ENCODE measurements at regions not wholly inside any gene's neighbourhood (a gene's known extent, or its start where the extent isn't known, plus 50 kb on each side); places are given as distances from the start of the nearest gene placed in this dataset.

DNA sequence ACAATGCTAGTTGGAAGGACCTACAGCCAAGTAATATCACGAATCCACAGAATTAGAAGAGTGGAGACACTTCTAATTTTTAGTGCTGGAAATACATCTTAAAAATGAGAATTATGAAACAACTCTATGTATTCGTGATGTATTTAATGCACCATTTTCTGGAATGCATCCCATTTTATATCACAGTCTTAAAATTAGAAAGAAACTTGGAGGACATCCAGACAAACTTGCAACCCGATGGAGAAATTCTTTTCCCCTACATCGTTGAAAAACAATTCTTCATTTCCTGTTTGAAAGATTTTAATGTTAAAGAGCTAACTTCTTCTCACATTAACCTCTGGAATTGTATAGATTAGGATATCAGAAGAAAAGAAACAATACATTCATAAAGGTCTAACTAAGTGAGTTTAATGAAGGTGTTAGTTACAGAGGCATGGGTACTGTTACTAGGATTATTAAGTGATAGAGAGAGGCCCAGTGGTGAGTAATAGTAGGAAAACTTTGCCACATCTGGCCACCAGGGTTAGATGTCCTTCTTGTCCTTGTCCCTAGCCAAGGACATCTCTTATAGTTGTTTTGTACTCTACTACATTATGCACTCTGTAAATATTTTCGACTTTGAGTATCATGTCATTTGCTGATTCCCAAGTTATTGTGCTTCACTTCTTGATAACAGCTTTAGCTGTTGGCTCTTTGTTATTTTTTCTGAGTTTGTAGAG is 502.4 kb upstream of the PTCHD4 start:
- Mint-ChIP-seq H3K27me3 (ENCODE audit: low read depth) (peaks cover 1% of the 10 kb centered on the region), H3K4me1 (ENCODE audit: low read depth) (peaks cover 17% of the 10 kb centered on the region), H3K36me3 (ENCODE audit: low read depth) (no peaks in the 10 kb centered on the region), H3K27ac (ENCODE audit: unreplicated experiment) (no peak overlapping the region), H3K4me3 (ENCODE audit: unreplicated experiment) (no peak overlapping the region), H3K9me3 (ENCODE audit: low read depth) (peaks cover 13% of the 10 kb centered on the region)
- TF ChIP-seq, protein P1, sequence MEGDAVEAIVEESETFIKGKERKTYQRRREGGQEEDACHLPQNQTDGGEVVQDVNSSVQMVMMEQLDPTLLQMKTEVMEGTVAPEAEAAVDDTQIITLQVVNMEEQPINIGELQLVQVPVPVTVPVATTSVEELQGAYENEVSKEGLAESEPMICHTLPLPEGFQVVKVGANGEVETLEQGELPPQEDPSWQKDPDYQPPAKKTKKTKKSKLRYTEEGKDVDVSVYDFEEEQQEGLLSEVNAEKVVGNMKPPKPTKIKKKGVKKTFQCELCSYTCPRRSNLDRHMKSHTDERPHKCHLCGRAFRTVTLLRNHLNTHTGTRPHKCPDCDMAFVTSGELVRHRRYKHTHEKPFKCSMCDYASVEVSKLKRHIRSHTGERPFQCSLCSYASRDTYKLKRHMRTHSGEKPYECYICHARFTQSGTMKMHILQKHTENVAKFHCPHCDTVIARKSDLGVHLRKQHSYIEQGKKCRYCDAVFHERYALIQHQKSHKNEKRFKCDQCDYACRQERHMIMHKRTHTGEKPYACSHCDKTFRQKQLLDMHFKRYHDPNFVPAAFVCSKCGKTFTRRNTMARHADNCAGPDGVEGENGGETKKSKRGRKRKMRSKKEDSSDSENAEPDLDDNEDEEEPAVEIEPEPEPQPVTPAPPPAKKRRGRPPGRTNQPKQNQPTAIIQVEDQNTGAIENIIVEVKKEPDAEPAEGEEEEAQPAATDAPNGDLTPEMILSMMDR (IDR thresholded peaks at IDR 0.05) = no peak
- DNase-seq (ENCODE audit: low spot score) = no peak

DNA sequence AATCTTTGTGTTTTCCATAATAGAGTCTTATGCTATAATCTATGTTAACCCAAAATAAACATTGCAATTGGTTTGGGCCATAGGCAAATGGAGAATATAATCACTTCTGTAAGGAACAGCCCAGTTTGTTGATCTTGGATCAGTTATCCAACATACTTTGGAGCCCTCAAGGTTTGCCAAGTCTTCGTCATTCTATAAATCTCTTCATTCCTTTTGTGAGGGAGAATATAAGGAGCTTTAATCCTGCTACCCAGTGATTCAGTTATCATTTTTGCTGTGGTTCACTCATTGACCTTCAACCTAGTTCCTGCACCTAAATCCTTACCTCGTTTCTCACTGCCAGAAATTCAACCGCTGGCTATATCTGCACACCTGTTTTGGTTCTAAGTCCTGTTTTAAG is 500.3 kb upstream of the PTCHD4 start:
- Mint-ChIP-seq H3K27ac (ENCODE audit: unreplicated experiment) (no peak overlapping the region), H3K27me3 (ENCODE audit: low read depth) (peaks cover 1% of the 10 kb centered on the region), H3K4me3 (ENCODE audit: unreplicated experiment) (no peak overlapping the region), H3K9me3 (ENCODE audit: low read depth) (peaks cover under 1% of the 10 kb centered on the region), H3K4me1 (ENCODE audit: low read depth) (peaks cover 17% of the 10 kb centered on the region), H3K36me3 (ENCODE audit: low read depth) (no peaks in the 10 kb centered on the region)
- TF ChIP-seq, protein P1 (IDR thresholded peaks at IDR 0.05) = no peak
- DNase-seq (ENCODE audit: low spot score) = no peak

DNA sequence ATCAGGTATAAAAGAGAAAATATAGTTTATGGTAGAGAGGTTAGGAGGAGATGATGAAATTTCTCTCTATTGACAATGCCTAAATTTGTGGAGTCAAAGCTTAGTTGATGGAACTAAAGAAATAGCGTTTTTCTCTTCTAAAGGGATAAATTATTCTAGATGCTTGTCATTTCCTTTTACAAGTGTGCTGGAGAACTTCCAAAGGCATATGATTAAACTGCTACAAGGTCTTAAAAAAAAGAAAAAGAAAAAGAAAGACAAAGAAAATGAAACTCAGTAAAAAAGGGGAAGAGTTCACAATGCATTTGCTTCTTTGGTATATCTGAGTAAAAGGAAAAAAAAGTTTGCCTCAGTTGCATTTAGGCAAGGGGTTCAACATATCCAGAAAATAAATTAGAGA is 499.8 kb upstream of the PTCHD4 start:
- Mint-ChIP-seq H3K27me3 (ENCODE audit: low read depth) (peaks cover 1% of the 10 kb centered on the region), H3K9me3 (ENCODE audit: low read depth) (no peaks in the 10 kb centered on the region), H3K36me3 (ENCODE audit: low read depth) (no peaks in the 10 kb centered on the region), H3K4me3 (ENCODE audit: unreplicated experiment) (no peak overlapping the region), H3K4me1 (ENCODE audit: low read depth) (peaks cover 17% of the 10 kb centered on the region), H3K27ac (ENCODE audit: unreplicated experiment) (no peak overlapping the region)
- no peak for DNase-seq (ENCODE audit: low spot score)
- TF ChIP-seq, protein P1 (IDR thresholded peaks at IDR 0.05) = no peak

DNA sequence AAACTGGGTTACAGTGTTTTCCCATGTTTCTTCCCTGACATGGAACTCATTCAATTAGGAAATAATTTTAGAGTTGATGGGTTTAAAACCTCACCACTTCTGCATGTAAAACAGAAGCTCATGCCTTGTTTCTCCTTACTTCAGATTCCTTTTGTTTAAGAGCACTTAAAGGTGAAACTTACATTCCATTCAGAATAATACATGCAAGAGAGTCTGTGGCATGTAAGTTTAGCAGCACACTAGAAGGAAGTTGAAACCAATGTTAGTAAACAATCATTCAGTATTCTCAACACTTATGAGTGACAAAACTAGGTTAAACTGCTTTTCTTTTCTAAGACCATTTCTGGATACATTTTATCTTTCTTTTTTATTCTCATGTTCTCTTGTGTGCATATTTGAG is 495.6 kb upstream of the PTCHD4 start:
- H3K4me3 Mint-ChIP-seq (ENCODE audit: unreplicated experiment) = no peak overlapping the region
- H3K36me3 Mint-ChIP-seq (ENCODE audit: low read depth) = no peaks in the 10 kb centered on the region
- no peak for DNase-seq (ENCODE audit: low spot score)
- TF ChIP-seq, protein P1 (IDR thresholded peaks at IDR 0.05) = no peak
- peaks cover 10% of the 10 kb centered on the region for H3K4me1 Mint-ChIP-seq (ENCODE audit: low read depth)
- H3K27ac Mint-ChIP-seq (ENCODE audit: unreplicated experiment) = no peak overlapping the region
- H3K27me3 Mint-ChIP-seq (ENCODE audit: low read depth) = peaks cover 4% of the 10 kb centered on the region
- no peaks in the 10 kb centered on the region for H3K9me3 Mint-ChIP-seq (ENCODE audit: low read depth)

DNA sequence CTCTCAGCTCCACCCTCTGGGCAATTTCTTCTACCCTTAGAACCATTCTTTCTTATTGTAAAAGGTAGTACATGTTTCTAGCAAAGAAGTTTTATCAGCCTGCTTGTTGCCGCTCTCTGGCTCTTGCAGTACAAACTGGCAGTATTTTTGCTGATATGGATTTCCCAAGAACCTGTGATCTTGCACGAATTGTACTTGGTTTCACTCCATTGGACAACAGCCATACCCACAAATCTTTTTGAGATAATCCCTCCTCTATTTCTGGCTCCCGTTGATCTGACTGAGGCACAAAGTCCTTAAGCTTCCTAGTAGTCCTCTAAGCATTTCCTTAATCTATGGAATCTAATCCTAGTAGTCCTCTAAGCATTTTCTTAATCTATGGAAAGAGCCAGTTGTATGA is 487.0 kb upstream of the PTCHD4 start:
- H3K9me3 Mint-ChIP-seq (ENCODE audit: low read depth) = no peaks in the 10 kb centered on the region
- no peaks in the 10 kb centered on the region for H3K36me3 Mint-ChIP-seq (ENCODE audit: low read depth)
- no peak for DNase-seq (ENCODE audit: low spot score)
- H3K4me1 Mint-ChIP-seq (ENCODE audit: low read depth) = no peaks in the 10 kb centered on the region
- no peaks in the 10 kb centered on the region for H3K27me3 Mint-ChIP-seq (ENCODE audit: low read depth)
- no peak overlapping the region for H3K4me3 Mint-ChIP-seq (ENCODE audit: unreplicated experiment)
- H3K27ac Mint-ChIP-seq (ENCODE audit: unreplicated experiment) = no peak overlapping the region
- TF ChIP-seq, protein P1 (IDR thresholded peaks at IDR 0.05) = no peak

Data from chondrocyte (in vitro differentiated cells).